ENCODE measurements at regions not wholly inside any gene's neighbourhood (a gene's known extent, or its start where the extent isn't known, plus 50 kb on each side); places are given as distances from the start of the nearest gene placed in this dataset.

- TF ChIP-seq POLR2AphosphoS5 (IDR thresholded peaks at IDR 0.05; ENCODE audit: borderline replicate concordance, low read depth, low read length) = no peak
- no peak for TF ChIP-seq EZH2 (IDR thresholded peaks at IDR 0.05)
- TF ChIP-seq FOXP2 (optimal IDR thresholded peaks at IDR 0.05; ENCODE audit: control extremely low read depth, extremely low read length, insufficient read depth) = no peak
These were observed 268.3 kb downstream of the VAPA start for GRCh38 chr18:10182009-10182624.
